HL-60 (cell line): ENCODE measurements at regions not wholly inside any gene's neighbourhood (a gene's known extent, or its start where the extent isn't known, plus 50 kb on each side); places are given as distances from the start of the nearest gene placed in this dataset. TPM values are rescaled to one million over a fixed set of nuclear protein-coding genes. Genes with fewer than 3 reads are reported as not detected.

ENCODE experiments used
- DNase-seq, 2 experiments: peaks; one replicate each; pipeline ENCODE4 v3.0.0-alpha.2; 2010 to 2020; ENCODE audit warnings: low read depth in 1 of 2, low spot score in 1 of 2
- H3K27ac ChIP-seq: fragments of 250-450 bp; sonication (Bioruptor Pico); replicated peaks from 2 replicates; pipeline ENCODE4 v1.5.1; 2020; ENCODE audit warnings: mild to moderate bottlenecking, moderate library complexity
- H3K27me3 ChIP-seq: fragments of 250-450 bp; sonication (Bioruptor Pico); 2 replicates; pipeline ENCODE4 v1.5.1; 2021; ENCODE audit warnings: mild to moderate bottlenecking, moderate library complexity; ENCODE audit not compliant: insufficient read depth, poor library complexity, severe bottlenecking
- H3K4me3 ChIP-seq: replicated peaks from 2 replicates; pipeline ENCODE4 v1.5.1; 2011; ENCODE audit warnings: mild to moderate bottlenecking, control low read depth, low read length; ENCODE audit not compliant: insufficient read depth
- GABPA ChIP-seq: IDR thresholded peaks from 2 replicates; pipeline ENCODE4 v1.6.1; 2012; ENCODE audit warnings: low read depth
- POLR2AphosphoS5 ChIP-seq: IDR thresholded peaks from 2 replicates; pipeline ENCODE4 v1.6.1; 2012; ENCODE audit warnings: low read depth
- SPI1 ChIP-seq: IDR thresholded peaks from 2 replicates; pipeline ENCODE4 v1.6.1; 2012; ENCODE audit warnings: low read depth, mild to moderate bottlenecking, borderline replicate concordance
- microRNA-seq: library from miRNA; unstranded; fragments of <30 nt; microRNA quantifications from one replicate; pipeline ENCODE4, GENCODE V29; 2018
- TF ChIP-seq, protein P1 (sequence below): IDR thresholded peaks from 2 replicates; pipeline ENCODE4 v1.6.1; 2012; ENCODE audit warnings: low read depth; ENCODE audit not compliant: insufficient replicate concordance
- TF ChIP-seq, protein P2 (sequence below): IDR thresholded peaks from one replicate; pipeline ENCODE4 v1.5.1; 2011; ENCODE audit warnings: low read length, control low read depth, inconsistent platforms; ENCODE audit not compliant: insufficient read depth

DNA sequence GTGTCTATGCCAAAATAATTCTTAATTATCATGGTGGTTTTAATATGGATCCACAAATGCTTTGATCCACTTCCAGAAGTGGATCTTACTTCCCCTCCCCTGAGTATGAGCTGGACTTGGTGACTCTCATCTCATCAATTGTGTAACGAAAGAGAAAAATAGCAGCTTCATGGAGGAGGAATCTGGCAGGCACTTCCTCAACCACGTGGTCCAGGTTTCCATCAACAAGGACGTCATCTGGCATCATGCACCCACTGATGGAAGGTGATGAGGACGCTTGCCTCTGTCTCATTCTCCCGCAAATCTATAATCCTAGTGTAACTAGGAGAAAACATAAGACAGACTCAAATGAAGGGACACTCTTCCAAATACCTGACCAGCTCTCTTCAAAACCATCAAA lies 54.6 kb upstream of the S1PR3 start:
- DNase-seq = peak in 1 of 2 experiments; percentile 70
- Histone ChIP-seq H3K27me3 (no peaks in the 10 kb centered on the region), H3K27ac (no peak overlapping the region), H3K4me3 (no peak overlapping the region)
- TF ChIP-seq POLR2AphosphoS5 = no peak
- TF ChIP-seq, protein P1, sequence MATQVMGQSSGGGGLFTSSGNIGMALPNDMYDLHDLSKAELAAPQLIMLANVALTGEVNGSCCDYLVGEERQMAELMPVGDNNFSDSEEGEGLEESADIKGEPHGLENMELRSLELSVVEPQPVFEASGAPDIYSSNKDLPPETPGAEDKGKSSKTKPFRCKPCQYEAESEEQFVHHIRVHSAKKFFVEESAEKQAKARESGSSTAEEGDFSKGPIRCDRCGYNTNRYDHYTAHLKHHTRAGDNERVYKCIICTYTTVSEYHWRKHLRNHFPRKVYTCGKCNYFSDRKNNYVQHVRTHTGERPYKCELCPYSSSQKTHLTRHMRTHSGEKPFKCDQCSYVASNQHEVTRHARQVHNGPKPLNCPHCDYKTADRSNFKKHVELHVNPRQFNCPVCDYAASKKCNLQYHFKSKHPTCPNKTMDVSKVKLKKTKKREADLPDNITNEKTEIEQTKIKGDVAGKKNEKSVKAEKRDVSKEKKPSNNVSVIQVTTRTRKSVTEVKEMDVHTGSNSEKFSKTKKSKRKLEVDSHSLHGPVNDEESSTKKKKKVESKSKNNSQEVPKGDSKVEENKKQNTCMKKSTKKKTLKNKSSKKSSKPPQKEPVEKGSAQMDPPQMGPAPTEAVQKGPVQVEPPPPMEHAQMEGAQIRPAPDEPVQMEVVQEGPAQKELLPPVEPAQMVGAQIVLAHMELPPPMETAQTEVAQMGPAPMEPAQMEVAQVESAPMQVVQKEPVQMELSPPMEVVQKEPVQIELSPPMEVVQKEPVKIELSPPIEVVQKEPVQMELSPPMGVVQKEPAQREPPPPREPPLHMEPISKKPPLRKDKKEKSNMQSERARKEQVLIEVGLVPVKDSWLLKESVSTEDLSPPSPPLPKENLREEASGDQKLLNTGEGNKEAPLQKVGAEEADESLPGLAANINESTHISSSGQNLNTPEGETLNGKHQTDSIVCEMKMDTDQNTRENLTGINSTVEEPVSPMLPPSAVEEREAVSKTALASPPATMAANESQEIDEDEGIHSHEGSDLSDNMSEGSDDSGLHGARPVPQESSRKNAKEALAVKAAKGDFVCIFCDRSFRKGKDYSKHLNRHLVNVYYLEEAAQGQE = no peak

DNA sequence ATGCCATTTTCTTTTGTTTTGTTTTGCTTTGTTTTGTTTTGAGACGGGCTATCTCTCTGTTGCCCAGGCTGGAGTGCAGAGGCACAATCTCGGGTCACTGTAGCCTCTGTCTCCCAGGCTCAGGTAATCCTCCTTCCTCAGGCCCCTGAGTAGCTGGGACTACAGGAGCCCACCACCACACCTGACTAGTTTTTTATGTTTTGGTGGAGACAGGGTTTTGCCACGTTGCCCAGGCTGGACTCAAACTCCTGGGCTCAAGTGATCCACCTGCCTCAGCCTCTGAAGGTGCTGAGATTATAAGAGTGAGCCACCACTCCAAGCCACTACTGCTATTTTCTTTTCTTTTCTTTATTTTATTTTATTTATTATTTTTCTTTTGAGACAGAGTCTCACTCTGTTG lies 54.0 kb upstream of the S1PR3 start:
- H3K27me3 ChIP-seq = no peaks in the 10 kb centered on the region
- no peak overlapping the region for H3K27ac ChIP-seq
- TF ChIP-seq, protein P1 = no peak
- TF ChIP-seq POLR2AphosphoS5 (no peak), GABPA (no peak), SPI1 (no peak)
- TF ChIP-seq, protein P2, sequence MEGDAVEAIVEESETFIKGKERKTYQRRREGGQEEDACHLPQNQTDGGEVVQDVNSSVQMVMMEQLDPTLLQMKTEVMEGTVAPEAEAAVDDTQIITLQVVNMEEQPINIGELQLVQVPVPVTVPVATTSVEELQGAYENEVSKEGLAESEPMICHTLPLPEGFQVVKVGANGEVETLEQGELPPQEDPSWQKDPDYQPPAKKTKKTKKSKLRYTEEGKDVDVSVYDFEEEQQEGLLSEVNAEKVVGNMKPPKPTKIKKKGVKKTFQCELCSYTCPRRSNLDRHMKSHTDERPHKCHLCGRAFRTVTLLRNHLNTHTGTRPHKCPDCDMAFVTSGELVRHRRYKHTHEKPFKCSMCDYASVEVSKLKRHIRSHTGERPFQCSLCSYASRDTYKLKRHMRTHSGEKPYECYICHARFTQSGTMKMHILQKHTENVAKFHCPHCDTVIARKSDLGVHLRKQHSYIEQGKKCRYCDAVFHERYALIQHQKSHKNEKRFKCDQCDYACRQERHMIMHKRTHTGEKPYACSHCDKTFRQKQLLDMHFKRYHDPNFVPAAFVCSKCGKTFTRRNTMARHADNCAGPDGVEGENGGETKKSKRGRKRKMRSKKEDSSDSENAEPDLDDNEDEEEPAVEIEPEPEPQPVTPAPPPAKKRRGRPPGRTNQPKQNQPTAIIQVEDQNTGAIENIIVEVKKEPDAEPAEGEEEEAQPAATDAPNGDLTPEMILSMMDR = no peak
- DNase-seq = no peak
- no peak overlapping the region for H3K4me3 ChIP-seq

DNA sequence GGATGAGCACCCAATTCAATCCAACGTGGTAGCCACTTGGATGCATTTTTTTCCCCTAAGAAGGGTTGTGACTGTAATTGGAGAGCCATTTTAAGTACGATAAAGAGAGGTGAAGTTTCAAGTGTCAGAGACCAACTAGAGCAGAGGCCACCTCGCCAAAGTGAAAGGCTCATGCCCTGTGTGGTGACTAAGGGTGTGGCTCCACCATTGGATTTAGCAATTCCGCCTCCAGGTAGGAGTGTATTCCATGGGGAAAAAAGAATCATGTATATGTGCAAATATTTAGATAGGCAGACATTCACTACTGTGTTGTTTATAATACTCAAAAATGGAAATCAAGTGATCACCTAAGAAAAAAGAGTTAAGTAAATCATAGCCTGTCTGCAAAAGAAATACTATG lies 53.1 kb upstream of the S1PR3 start:
- no peaks in the 10 kb centered on the region for H3K27me3 ChIP-seq
- DNase-seq = no peak
- TF ChIP-seq GABPA (no peak), POLR2AphosphoS5 (no peak), SPI1 (no peak)
- TF ChIP-seq, protein P2 = no peak
- TF ChIP-seq, protein P1 = no peak
- H3K27ac ChIP-seq = no peak overlapping the region
- no peak overlapping the region for H3K4me3 ChIP-seq

Small RNAs in the stretch of these regions (microRNA-seq; reads per million reads assigned to microRNA genes)
- not detected for gene MIR4289
